ENCODE measurements at regions not wholly inside any gene's neighbourhood (a gene's known extent, or its start where the extent isn't known, plus 50 kb on each side); places are given as distances from the start of the nearest gene placed in this dataset.

- ATAC-seq: no peak
- in situ Hi-C loops (cut with HindIII; ENCODE audit: low pct_unique_long_range_greater_than_20kb, low sequenced_read_pairs) (no loop called here), intact Hi-C loops (cut with micrococcal nuclease; ENCODE audit: unreplicated experiment) (no loop called here)
Observed at GRCh38 chr11:25939691-25940090, 392.2 kb upstream of the ANO3 start.

GRCh38 chr11:25941353-25941752 lies 390.6 kb upstream of the ANO3 start:
- H3K4me1 ChIP-seq (ENCODE audit: control insufficient read depth, insufficient read depth, low read length): no peaks in the 10 kb centered on the region
- in situ Hi-C loops (cut with HindIII; ENCODE audit: low pct_unique_long_range_greater_than_20kb, low sequenced_read_pairs) (no loop called here), intact Hi-C loops (cut with micrococcal nuclease; ENCODE audit: unreplicated experiment) (no loop called here)
- ChIA-PET POLR2A (no interaction called here), CTCF (no interaction called here)
- no peaks in the 10 kb centered on the region for H3K36me3 ChIP-seq (ENCODE audit: control insufficient read depth, insufficient read depth, low read length)
- no peaks in the 10 kb centered on the region for H3K27me3 ChIP-seq (ENCODE audit: control insufficient read depth, insufficient read depth, low read length)
- no TSS peak for BruUV-seq (replicated peaks)
- no peak overlapping the region for H3K27ac ChIP-seq (ENCODE audit: low read length)
- no peak overlapping the region for H3K4me3 ChIP-seq (ENCODE audit: low read depth in 2 of 2, low read length in 2 of 2)
- no peak for ATAC-seq
- no peaks in the 10 kb centered on the region for H3K9me3 ChIP-seq (ENCODE audit: control insufficient read depth, insufficient read depth, low read depth, low read length)
- DNase-seq (ENCODE audit: low read depth, low spot score): no peak
- TF ChIP-seq, protein P1, sequence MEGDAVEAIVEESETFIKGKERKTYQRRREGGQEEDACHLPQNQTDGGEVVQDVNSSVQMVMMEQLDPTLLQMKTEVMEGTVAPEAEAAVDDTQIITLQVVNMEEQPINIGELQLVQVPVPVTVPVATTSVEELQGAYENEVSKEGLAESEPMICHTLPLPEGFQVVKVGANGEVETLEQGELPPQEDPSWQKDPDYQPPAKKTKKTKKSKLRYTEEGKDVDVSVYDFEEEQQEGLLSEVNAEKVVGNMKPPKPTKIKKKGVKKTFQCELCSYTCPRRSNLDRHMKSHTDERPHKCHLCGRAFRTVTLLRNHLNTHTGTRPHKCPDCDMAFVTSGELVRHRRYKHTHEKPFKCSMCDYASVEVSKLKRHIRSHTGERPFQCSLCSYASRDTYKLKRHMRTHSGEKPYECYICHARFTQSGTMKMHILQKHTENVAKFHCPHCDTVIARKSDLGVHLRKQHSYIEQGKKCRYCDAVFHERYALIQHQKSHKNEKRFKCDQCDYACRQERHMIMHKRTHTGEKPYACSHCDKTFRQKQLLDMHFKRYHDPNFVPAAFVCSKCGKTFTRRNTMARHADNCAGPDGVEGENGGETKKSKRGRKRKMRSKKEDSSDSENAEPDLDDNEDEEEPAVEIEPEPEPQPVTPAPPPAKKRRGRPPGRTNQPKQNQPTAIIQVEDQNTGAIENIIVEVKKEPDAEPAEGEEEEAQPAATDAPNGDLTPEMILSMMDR (IDR thresholded peaks at IDR 0.05): no peak
- TF ChIP-seq TCF7L2 (IDR thresholded peaks at IDR 0.05; ENCODE audit: low read depth, low read length) (no peak), SIN3A (IDR thresholded peaks at IDR 0.05; ENCODE audit: borderline replicate concordance, insufficient read depth, low read depth, low read length) (no peak), POLR2AphosphoS5 (IDR thresholded peaks at IDR 0.05; ENCODE audit: low read depth, low read length) (no peak), REST (IDR thresholded peaks at IDR 0.05; ENCODE audit: insufficient read depth in 1 of 2, low read depth in 2 of 2, low read length in 1 of 2) (no peak)

More at GRCh38 chr11:25939691-25940090, 392.2 kb upstream of the ANO3 start:
- no peaks in the 10 kb centered on the region for H3K4me1 ChIP-seq (ENCODE audit: control insufficient read depth, insufficient read depth, low read length)
- TF ChIP-seq, protein P1 (IDR thresholded peaks at IDR 0.05): no peak
- TF ChIP-seq REST (IDR thresholded peaks at IDR 0.05; ENCODE audit: insufficient read depth in 1 of 2, low read depth in 2 of 2, low read length in 1 of 2) (no peak), SIN3A (IDR thresholded peaks at IDR 0.05; ENCODE audit: borderline replicate concordance, insufficient read depth, low read depth, low read length) (no peak), POLR2AphosphoS5 (IDR thresholded peaks at IDR 0.05; ENCODE audit: low read depth, low read length) (no peak), TCF7L2 (IDR thresholded peaks at IDR 0.05; ENCODE audit: low read depth, low read length) (no peak)
- H3K27ac ChIP-seq (ENCODE audit: low read length): no peak overlapping the region
- no TSS peak for BruUV-seq (replicated peaks)
- POLR2A ChIA-PET: no interaction called here
- H3K27me3 ChIP-seq (ENCODE audit: control insufficient read depth, insufficient read depth, low read length): no peaks in the 10 kb centered on the region
- no peak for DNase-seq (ENCODE audit: low read depth, low spot score)
- no peaks in the 10 kb centered on the region for H3K36me3 ChIP-seq (ENCODE audit: control insufficient read depth, insufficient read depth, low read length)
- H3K9me3 ChIP-seq (ENCODE audit: control insufficient read depth, insufficient read depth, low read depth, low read length): no peaks in the 10 kb centered on the region
- CTCF ChIA-PET: no interaction called here
- no peak overlapping the region for H3K4me3 ChIP-seq (ENCODE audit: low read depth in 2 of 2, low read length in 2 of 2)
